ENCODE measurements at regions not wholly inside any gene's neighbourhood (a gene's known extent, or its start where the extent isn't known, plus 50 kb on each side); places are given as distances from the start of the nearest gene placed in this dataset.

DNA sequence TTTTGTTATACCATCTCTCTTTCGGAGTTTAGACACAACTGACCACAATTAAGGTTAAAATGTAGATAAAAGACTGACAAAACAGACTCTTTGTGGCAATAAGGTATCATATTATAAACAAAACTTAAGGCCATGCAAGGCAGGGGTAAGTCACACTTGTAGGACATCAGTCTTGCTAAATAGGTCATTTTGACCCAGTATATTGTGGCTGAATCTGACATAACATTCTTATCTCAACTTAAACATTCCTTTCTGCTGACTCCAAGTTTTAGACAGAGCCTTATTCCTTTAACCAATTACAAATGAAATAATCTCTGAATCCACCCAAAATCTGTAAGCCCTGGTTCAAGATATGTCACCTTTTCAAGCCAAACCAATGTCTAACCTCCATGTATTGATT, 733.4 kb upstream of the B3GALT2 start:
- TF ChIP-seq, protein P1, sequence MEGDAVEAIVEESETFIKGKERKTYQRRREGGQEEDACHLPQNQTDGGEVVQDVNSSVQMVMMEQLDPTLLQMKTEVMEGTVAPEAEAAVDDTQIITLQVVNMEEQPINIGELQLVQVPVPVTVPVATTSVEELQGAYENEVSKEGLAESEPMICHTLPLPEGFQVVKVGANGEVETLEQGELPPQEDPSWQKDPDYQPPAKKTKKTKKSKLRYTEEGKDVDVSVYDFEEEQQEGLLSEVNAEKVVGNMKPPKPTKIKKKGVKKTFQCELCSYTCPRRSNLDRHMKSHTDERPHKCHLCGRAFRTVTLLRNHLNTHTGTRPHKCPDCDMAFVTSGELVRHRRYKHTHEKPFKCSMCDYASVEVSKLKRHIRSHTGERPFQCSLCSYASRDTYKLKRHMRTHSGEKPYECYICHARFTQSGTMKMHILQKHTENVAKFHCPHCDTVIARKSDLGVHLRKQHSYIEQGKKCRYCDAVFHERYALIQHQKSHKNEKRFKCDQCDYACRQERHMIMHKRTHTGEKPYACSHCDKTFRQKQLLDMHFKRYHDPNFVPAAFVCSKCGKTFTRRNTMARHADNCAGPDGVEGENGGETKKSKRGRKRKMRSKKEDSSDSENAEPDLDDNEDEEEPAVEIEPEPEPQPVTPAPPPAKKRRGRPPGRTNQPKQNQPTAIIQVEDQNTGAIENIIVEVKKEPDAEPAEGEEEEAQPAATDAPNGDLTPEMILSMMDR (IDR thresholded peaks at IDR 0.05): no peak
- TF ChIP-seq POLR2A (IDR thresholded peaks at IDR 0.05): no peak
